Stomach (tissue), 8 donors: ENCODE measurements at regions not wholly inside any gene's neighbourhood (a gene's known extent, or its start where the extent isn't known, plus 50 kb on each side); places are given as distances from the start of the nearest gene placed in this dataset.

Source experiments
- DNase-seq, 2 donors: peaks; one replicate each; pipeline versions ENCODE4 v3.0.0 to v3.0.0-alpha.2; 2013 to 2019
- H3K27ac ChIP-seq, 5 donors: fragments of 200-600 bp in 4 of 5; sonication (generic) in 4 of 5; one replicate each; pipeline ENCODE4 v1.5.1; 2013 to 2019; ENCODE audit warnings: mild to moderate bottlenecking in 1 of 5, moderate library complexity in 1 of 5
- H3K27me3 ChIP-seq, 3 donors: fragments of 200-600 bp; sonication (generic); one replicate each; pipeline ENCODE4 v1.5.1; 2017 to 2019; ENCODE audit warnings: mixed run types in 1 of 3
- H3K36me3 ChIP-seq, 4 donors: fragments of 200-600 bp; sonication (generic); 1 replicate in 3 of 4; 2 replicates in 1 of 4; pipeline ENCODE4 v1.5.1; 2016 to 2019
- H3K4me1 ChIP-seq, 4 donors: fragments of 200-600 bp; sonication (generic); one replicate each; pipeline ENCODE4 v1.5.1; 2016 to 2019
- H3K4me3 ChIP-seq, 4 donors: fragments of 200-600 bp; sonication (generic) in 3 of 4; one replicate each; pipeline ENCODE4 v1.5.1; 2016 to 2019; ENCODE audit warnings: mild to moderate bottlenecking in 1 of 4
- H3K9me3 ChIP-seq, 4 donors: fragments of 200-600 bp; sonication (generic); one replicate each; pipeline ENCODE4 v1.5.1; 2016 to 2019
- EP300 ChIP-seq: sonication (generic); formaldehyde crosslinking; IDR thresholded peaks from one replicate; pipeline ENCODE4 v1.6.1; 2017; ENCODE audit warnings: antibody characterized with exemption
- POLR2A ChIP-seq, 4 donors: fragments of 450-650 bp; IDR thresholded peaks; one replicate each; pipeline ENCODE4 v1.6.1; 2016; ENCODE audit warnings: antibody characterized with exemption in 4 of 4, control low read depth in 2 of 4, mild to moderate bottlenecking in 1 of 4, moderate library complexity in 1 of 4
- POLR2AphosphoS5 ChIP-seq, 3 donors: sonication (generic); formaldehyde crosslinking; IDR thresholded peaks; one replicate each; pipeline ENCODE4 v1.6.1; 2016; ENCODE audit warnings: antibody characterized with exemption in 3 of 3
- WGBS, 5 donors: extraction: QIAGEN DNeasy Blood & Tissue Kit in 3 of 5; methylation state at CpG; one replicate each; pipeline versions ENCODE4 v1.1.5 to v1.1.7; 2013 to 2018; 5-methylcytosine and 5-hydroxymethylcytosine counted together
- intact Hi-C: fragments of 100-400 bp; cut with DNase I; formaldehyde crosslinking; loops from one replicate; pipeline ENCODE4 v1.15.1; 2023; ENCODE audit warnings: low total_unique reads
- TF ChIP-seq, protein P1 (sequence below), 7 experiments: fragments of 450-650 bp in 4 of 7; fragments of 200-600 bp in 3 of 7; sonication (generic) in 3 of 7; IDR thresholded peaks; one replicate each; pipeline ENCODE4 v1.5.1; 2016 to 2019; ENCODE audit warnings: antibody characterized with exemption in 7 of 7, control low read depth in 2 of 7, mild to moderate bottlenecking in 1 of 7
- donor health status: healthy with polysubstance abuse.
- donor health status: Bipolar disorder and iron deficiency.
- donor health status: healthy.

DNA sequence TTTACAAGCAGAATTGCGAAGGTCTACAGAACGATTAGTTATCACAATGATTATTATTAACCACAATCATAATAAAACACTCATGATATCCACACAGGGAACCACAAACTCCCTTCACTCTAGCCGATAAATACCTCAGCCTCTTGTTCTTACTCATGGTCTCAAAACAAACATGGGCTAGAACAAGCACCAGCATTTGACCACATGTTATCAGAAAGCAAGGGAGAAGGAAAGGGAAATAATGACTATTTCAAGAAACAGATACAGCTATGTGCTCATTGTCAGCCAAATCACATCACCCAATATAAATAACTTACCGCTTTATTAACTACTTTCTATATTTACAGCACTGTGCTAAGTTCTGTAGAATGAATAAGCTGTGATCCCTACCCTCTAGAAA is 663.2 kb upstream of the HTR2C start:
- H3K4me3 ChIP-seq = no peak overlapping the region
- no peak for DNase-seq
- intact Hi-C loops = no loop called here
- H3K9me3 ChIP-seq = no peaks in the 10 kb centered on the region
- H3K27ac ChIP-seq = no peak overlapping the region
- H3K4me1 ChIP-seq = no peaks in the 10 kb centered on the region
- no peaks in the 10 kb centered on the region for H3K36me3 ChIP-seq
- peaks cover 0 to 2% (median 0%) of the 10 kb centered on the region in 3 donors for H3K27me3 ChIP-seq
- no peak for TF ChIP-seq EP300
- TF ChIP-seq POLR2AphosphoS5 (IDR thresholded peaks at IDR 0.05) = no peak
- TF ChIP-seq POLR2A (IDR thresholded peaks at IDR 0.05) = no peak
- TF ChIP-seq, protein P1, sequence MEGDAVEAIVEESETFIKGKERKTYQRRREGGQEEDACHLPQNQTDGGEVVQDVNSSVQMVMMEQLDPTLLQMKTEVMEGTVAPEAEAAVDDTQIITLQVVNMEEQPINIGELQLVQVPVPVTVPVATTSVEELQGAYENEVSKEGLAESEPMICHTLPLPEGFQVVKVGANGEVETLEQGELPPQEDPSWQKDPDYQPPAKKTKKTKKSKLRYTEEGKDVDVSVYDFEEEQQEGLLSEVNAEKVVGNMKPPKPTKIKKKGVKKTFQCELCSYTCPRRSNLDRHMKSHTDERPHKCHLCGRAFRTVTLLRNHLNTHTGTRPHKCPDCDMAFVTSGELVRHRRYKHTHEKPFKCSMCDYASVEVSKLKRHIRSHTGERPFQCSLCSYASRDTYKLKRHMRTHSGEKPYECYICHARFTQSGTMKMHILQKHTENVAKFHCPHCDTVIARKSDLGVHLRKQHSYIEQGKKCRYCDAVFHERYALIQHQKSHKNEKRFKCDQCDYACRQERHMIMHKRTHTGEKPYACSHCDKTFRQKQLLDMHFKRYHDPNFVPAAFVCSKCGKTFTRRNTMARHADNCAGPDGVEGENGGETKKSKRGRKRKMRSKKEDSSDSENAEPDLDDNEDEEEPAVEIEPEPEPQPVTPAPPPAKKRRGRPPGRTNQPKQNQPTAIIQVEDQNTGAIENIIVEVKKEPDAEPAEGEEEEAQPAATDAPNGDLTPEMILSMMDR (IDR thresholded peaks at IDR 0.05) = no peak
- 20 to 54% (median 49%) methylated on average over 4 of the region's 4 CpGs for WGBS, 5 donors

DNA sequence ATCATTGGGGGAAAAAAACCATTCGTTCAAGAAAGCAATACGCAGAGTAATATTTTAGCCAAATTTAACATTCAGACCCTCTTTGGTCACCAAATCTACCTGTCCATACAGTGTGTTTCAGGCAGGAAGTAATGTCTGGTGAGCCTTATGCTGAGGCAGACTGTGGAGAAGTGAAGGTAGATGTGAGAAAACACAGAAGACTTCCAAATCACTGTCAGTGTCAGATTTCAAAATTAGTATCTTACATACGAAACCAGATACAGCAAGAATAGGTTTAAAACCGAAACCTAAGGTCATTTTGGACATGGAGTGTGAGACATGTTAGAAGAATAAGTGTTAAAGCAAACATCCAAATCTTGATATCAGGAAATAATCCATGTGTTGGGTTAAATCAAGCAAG is 664.5 kb upstream of the HTR2C start:
- WGBS, 5 donors = 56 to 72% (median 60%) methylated on average over 4 of the region's 4 CpGs
- H3K9me3 ChIP-seq = no peaks in the 10 kb centered on the region
- H3K4me3 ChIP-seq = no peak overlapping the region
- intact Hi-C loops = no loop called here
- no peak for TF ChIP-seq EP300
- no peak for TF ChIP-seq POLR2A (IDR thresholded peaks at IDR 0.05)
- TF ChIP-seq, protein P1 (IDR thresholded peaks at IDR 0.05) = no peak
- TF ChIP-seq POLR2AphosphoS5 (IDR thresholded peaks at IDR 0.05) = no peak
- DNase-seq = no peak
- no peaks in the 10 kb centered on the region for H3K4me1 ChIP-seq
- H3K27me3 ChIP-seq = peaks cover 0 to 9% (median 0%) of the 10 kb centered on the region in 3 donors
- no peaks in the 10 kb centered on the region for H3K36me3 ChIP-seq
- H3K27ac ChIP-seq = no peak overlapping the region

DNA sequence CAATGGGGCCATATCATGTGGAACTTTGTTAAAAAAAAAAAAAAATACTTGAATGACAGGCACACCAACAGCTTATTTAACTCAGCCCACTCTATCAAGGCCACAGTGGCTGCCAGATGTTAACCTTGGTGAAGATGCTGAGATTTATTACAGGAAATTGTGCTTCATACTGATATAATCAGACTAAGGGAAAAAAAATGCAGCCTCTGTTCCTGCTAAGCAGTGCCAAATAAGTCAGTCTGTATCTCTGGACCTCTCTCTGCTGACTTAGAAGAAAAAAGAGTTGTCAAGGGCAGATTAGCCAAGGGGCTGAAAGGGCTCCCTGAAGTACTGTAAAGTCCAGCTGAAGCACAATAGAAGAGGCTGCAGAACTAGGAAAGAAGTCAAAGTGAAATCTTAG is 677.7 kb upstream of the HTR2C start:
- DNase-seq = peak in 1 of 2 donors; percentile 15
- H3K4me3 ChIP-seq = no peak overlapping the region
- H3K27ac ChIP-seq = no peak overlapping the region
- TF ChIP-seq POLR2AphosphoS5 (IDR thresholded peaks at IDR 0.05) = no peak
- no peak for TF ChIP-seq POLR2A (IDR thresholded peaks at IDR 0.05)
- no peak for TF ChIP-seq EP300
- TF ChIP-seq, protein P1 (IDR thresholded peaks at IDR 0.05) = no peak
- H3K9me3 ChIP-seq = no peaks in the 10 kb centered on the region
- intact Hi-C loops = no loop called here
- no peaks in the 10 kb centered on the region for H3K27me3 ChIP-seq
- H3K36me3 ChIP-seq = no peaks in the 10 kb centered on the region
- no peaks in the 10 kb centered on the region for H3K4me1 ChIP-seq

DNA sequence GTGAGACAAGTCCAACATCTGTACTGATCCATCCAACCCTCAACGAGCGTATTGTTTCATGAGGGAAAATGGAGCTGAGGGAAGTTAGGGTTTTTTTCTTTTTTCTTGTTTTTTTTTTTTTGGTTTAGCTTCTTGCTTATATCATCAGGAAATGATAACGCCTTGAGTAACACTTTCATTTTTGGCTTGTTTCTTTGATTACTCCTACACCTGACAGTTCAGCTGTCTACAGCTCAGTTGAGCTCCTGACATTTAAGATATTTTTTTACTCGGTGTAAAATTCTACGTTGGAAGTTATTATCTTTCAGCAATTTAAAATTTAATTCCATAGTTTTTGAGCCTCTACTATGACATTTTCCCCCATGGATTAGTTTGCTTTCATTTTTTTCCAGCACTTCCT is 691.0 kb upstream of the HTR2C start:
- no peaks in the 10 kb centered on the region for H3K36me3 ChIP-seq
- no peak overlapping the region for H3K27ac ChIP-seq
- no peak for TF ChIP-seq POLR2A (IDR thresholded peaks at IDR 0.05)
- H3K4me3 ChIP-seq = no peak overlapping the region
- intact Hi-C loops = no loop called here
- no peaks in the 10 kb centered on the region for H3K27me3 ChIP-seq
- no peak for DNase-seq
- no peaks in the 10 kb centered on the region for H3K4me1 ChIP-seq
- peaks cover 0 to 12% (median 6%) of the 10 kb centered on the region in 4 donors for H3K9me3 ChIP-seq
- WGBS, 5 donors = 64 to 80% (median 75%) methylated on average over 5 of the region's 5 CpGs

DNA sequence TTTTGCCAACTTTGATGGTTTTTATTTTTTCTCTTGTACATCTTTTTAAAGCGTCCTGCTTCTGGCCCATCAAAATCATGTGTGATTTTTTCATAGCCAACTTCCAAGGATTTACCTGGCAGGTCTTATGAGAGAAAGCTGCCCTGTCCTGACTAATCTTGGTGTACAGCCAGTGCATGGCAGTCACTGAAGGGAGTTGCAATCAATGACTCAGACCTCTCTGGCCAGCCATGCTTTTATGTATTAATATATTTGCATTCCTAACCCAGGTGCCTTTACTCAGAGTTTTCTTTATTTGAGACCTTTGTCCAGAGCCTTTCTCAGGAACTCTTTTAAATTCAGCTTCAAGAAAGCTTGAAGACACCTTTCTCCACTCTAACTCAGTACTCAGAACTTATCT is 691.5 kb upstream of the HTR2C start:
- Histone ChIP-seq H3K36me3 (no peaks in the 10 kb centered on the region), H3K27me3 (no peaks in the 10 kb centered on the region), H3K4me1 (no peaks in the 10 kb centered on the region), H3K9me3 (peaks cover 0 to 12% (median 6%) of the 10 kb centered on the region in 4 donors), H3K27ac (no peak overlapping the region), H3K4me3 (no peak overlapping the region)
- intact Hi-C loops = no loop called here
- no peak for TF ChIP-seq POLR2AphosphoS5 (IDR thresholded peaks at IDR 0.05)
- no peak for TF ChIP-seq POLR2A (IDR thresholded peaks at IDR 0.05)
- TF ChIP-seq EP300 = no peak
- TF ChIP-seq, protein P1 (IDR thresholded peaks at IDR 0.05) = no peak
- WGBS, 5 donors = 68 to 94% (median 85%) methylated on average over 1 of the region's 1 CpG
- no peak for DNase-seq
